GM19239 (cell line): ENCODE measurements at regions not wholly inside any gene's neighbourhood (a gene's known extent, or its start where the extent isn't known, plus 50 kb on each side); places are given as distances from the start of the nearest gene placed in this dataset.
"Not testable (repeated sequence)": the region's sequence is repeated elsewhere in the genome, so short reads cannot be mapped to it uniquely, and the experiment has no call there.

Experiments
- DNase-seq: peaks from one replicate; pipeline ENCODE4 v3.0.0; 2011; ENCODE audit warnings: low spot score; ENCODE audit not compliant: insufficient read length
- FAIRE-seq: peaks from 2 replicates; lab custom pipeline; 2011; peaks lifted over from hg19 to GRCh38; lab: Jason Lieb, UNC

- DNase-seq, FAIRE-seq: not testable (repeated sequence)
These were observed 699.7 kb downstream of the CDH18 start for GRCh38 chr5:19288311-19288710.

GRCh38 chr5:19297934-19298333, 690.1 kb downstream of the CDH18 start:
- no peak for DNase-seq
- no peak for FAIRE-seq

GRCh38 chr5:19301271-19301670, 686.7 kb downstream of the CDH18 start:
- no peak for FAIRE-seq
- DNase-seq: no peak

GRCh38 chr5:19314840-19315239, 673.2 kb downstream of the CDH18 start:
- no peak for FAIRE-seq
- no peak for DNase-seq

GRCh38 chr5:19319252-19319651, 668.7 kb downstream of the CDH18 start:
- no peak for FAIRE-seq
- DNase-seq: no peak

GRCh38 chr5:19322716-19323485, 665.1 kb downstream of the CDH18 start:
- no peak for FAIRE-seq
- no peak for DNase-seq

GRCh38 chr5:19334278-19334677, 653.7 kb downstream of the CDH18 start:
- DNase-seq: no peak
- no peak for FAIRE-seq

- FAIRE-seq: no peak
- DNase-seq: no peak
These were observed 645.1 kb downstream of the CDH18 start for GRCh38 chr5:19342942-19343341.

- no peak for FAIRE-seq
- no peak for DNase-seq
These were observed 635.9 kb downstream of the CDH18 start for GRCh38 chr5:19352120-19352519.

- no peak for DNase-seq
- FAIRE-seq: no peak
These were observed 619.0 kb downstream of the CDH18 start for GRCh38 chr5:19369048-19369447.

- FAIRE-seq (no peak), DNase-seq (no peak)
These were observed 618.4 kb downstream of the CDH18 start for GRCh38 chr5:19369561-19369960.

GRCh38 chr5:19370655-19371386, 617.2 kb downstream of the CDH18 start:
- no peak for FAIRE-seq
- DNase-seq: no peak

- DNase-seq (no peak), FAIRE-seq (no peak)
These were observed 599.6 kb downstream of the CDH18 start for GRCh38 chr5:19388391-19388790.

GRCh38 chr5:19401032-19401431, 587.0 kb downstream of the CDH18 start:
- DNase-seq (no peak), FAIRE-seq (no peak)

- DNase-seq: no peak
- FAIRE-seq: no peak
These were observed 581.2 kb downstream of the CDH18 start for GRCh38 chr5:19406576-19407365.

- FAIRE-seq: no peak
These were observed 579.9 kb downstream of the CDH18 start for GRCh38 chr5:19408149-19408548.

GRCh38 chr5:19411936-19412335, 576.1 kb downstream of the CDH18 start:
- no peak for FAIRE-seq
- no peak for DNase-seq

More at GRCh38 chr5:19408149-19408548, 579.9 kb downstream of the CDH18 start:
- DNase-seq: no peak
